K562 (cell line): ENCODE measurements at regions not wholly inside any gene's neighbourhood (a gene's known extent, or its start where the extent isn't known, plus 50 kb on each side); places are given as distances from the start of the nearest gene placed in this dataset.

ENCODE experiments used
- ATAC-seq: fragments of 200-7000 bp; cut with Tn5 transposase; 3 replicates; pipeline ENCODE4 v1.9.1; 2020; ENCODE audit warnings: moderate library complexity
- BruUV-seq: library from RNA; stranded (reverse); fragments of 400-500 nt; replicated peaks from 2 replicates; lab custom pipeline; 2021; lab: Mats Ljungman, UMichigan
- CTCF ChIA-PET: fragments of 300-600 bp; formaldehyde crosslinking; extraction: SDS; loops from one replicate; lab custom pipeline; 2021; ENCODE audit warnings: low intra/inter-chr PET ratio; lab: Yijun Ruan, JAX
- POLR2A ChIA-PET: fragments of 300-600, 350-650 bp; sonication (Branson Sonifier 250); formaldehyde crosslinking; extraction: SDS; loops from one replicate; lab custom pipeline; 2021; ENCODE audit warnings: antibody characterized with exemption, inconsistent platforms; lab: Yijun Ruan, JAX
- DNase-seq, 4 experiments: peaks; one replicate each; pipeline versions ENCODE4 v3.0.0 to v3.0.0-alpha.2; 2011 to 2018; ENCODE audit warnings: low spot score in 3 of 4, mixed read lengths in 3 of 4; ENCODE audit errors: extremely low read depth in 1 of 4
- FAIRE-seq: peaks from 2 replicates; lab custom pipeline; 2011; peaks lifted over from hg19 to GRCh38; lab: Jason Lieb, UNC
- H2AFZ ChIP-seq: 2 replicates; pipeline ENCODE4 v1.6.0; 2011; ENCODE audit warnings: low read depth, low read length, control low read depth, inconsistent platforms
- H3K27ac ChIP-seq: fragments of 200-600 bp; 3 replicates; pipeline ENCODE4 v1.8.0; 2011; ENCODE audit warnings: low read depth, mild to moderate bottlenecking, control low read depth, inconsistent platforms, low read length, moderate library complexity, mixed read lengths; ENCODE audit errors: extremely low read depth
- H3K27me3 ChIP-seq, 2 experiments: fragments of 300-600 bp in 1 of 2; 2 replicates in 1 of 2; 3 replicates in 1 of 2; pipeline versions ENCODE4 v1.6.0 to v1.8.0; 2011; ENCODE audit warnings: inconsistent platforms in 2 of 2, low read length in 2 of 2, mild to moderate bottlenecking in 1 of 2, mixed read lengths in 1 of 2, moderate library complexity in 1 of 2; ENCODE audit not compliant: control insufficient read depth in 2 of 2, insufficient read depth in 2 of 2
- H3K36me3 ChIP-seq: fragments of 300-600 bp; 3 replicates; pipeline ENCODE4 v1.8.0; 2011; ENCODE audit warnings: mild to moderate bottlenecking, low read length, inconsistent platforms; ENCODE audit not compliant: control insufficient read depth, insufficient read depth
- H3K4me1 ChIP-seq, 2 experiments: fragments of 200-600 bp in 1 of 2; replicated peaks in 1 of 2; 2 replicates in 1 of 2; 3 replicates in 1 of 2; pipeline versions ENCODE4 v1.5.1 to v1.8.0; 2011; ENCODE audit warnings: inconsistent platforms in 2 of 2, low read length in 2 of 2, mild to moderate bottlenecking in 1 of 2, mixed read lengths in 1 of 2, moderate library complexity in 1 of 2; ENCODE audit not compliant: control insufficient read depth in 2 of 2, insufficient read depth in 2 of 2
- H3K4me2 ChIP-seq: 2 replicates; pipeline ENCODE4 v1.6.1; 2011; ENCODE audit warnings: low read length, control low read depth, inconsistent platforms, mixed read lengths; ENCODE audit not compliant: insufficient read depth
- H3K4me3 ChIP-seq: fragments of 200-600 bp; sonication (generic), shearing (Covaris generic); 2 replicates; pipeline ENCODE4 v1.5.1; 2016; ENCODE audit warnings: control low read depth, inconsistent platforms
- H3K79me2 ChIP-seq: fragments of 200-600 bp; 3 replicates; pipeline ENCODE4 v1.8.0; 2011; ENCODE audit warnings: low read length, inconsistent platforms; ENCODE audit not compliant: control insufficient read depth, insufficient read depth
- H3K9ac ChIP-seq, 2 experiments: 2 replicates each; pipeline versions ENCODE4 v1.6.0 to v1.6.1; 2011; ENCODE audit warnings: low read depth in 2 of 2, low read length in 2 of 2, control low read depth in 1 of 2, inconsistent platforms in 1 of 2, mild to moderate bottlenecking in 1 of 2, mixed read lengths in 1 of 2; ENCODE audit not compliant: insufficient read depth in 1 of 2
- H3K9me1 ChIP-seq: one replicate; pipeline ENCODE4 v1.6.0; 2011; ENCODE audit warnings: inconsistent platforms, mild to moderate bottlenecking, low read length, moderate library complexity; ENCODE audit not compliant: control insufficient read depth, insufficient read depth
- H3K9me3 ChIP-seq: replicated peaks from 2 replicates; pipeline ENCODE4 v1.5.1; 2011; ENCODE audit warnings: low read depth, low read length, inconsistent platforms; ENCODE audit not compliant: control insufficient read depth, insufficient read depth
- H4K20me1 ChIP-seq: replicated peaks from 2 replicates; pipeline ENCODE4 v1.6.1; 2011; ENCODE audit warnings: low read length, inconsistent platforms, mixed read lengths; ENCODE audit not compliant: control insufficient read depth, insufficient read depth
- DNMT1 ChIP-seq: fragments of 450-650 bp; IDR thresholded peaks from 2 replicates; pipeline ENCODE4 v1.6.1; 2016; ENCODE audit warnings: antibody characterized with exemption, mild to moderate bottlenecking
- HBP1 ChIP-seq: fragments of 450-650 bp; formaldehyde crosslinking; IDR thresholded peaks from 2 replicates; pipeline ENCODE4 v1.4.0; 2022; ENCODE audit warnings: missing genetic modification characterization
- NBN ChIP-seq: fragments of 450-650 bp; IDR thresholded peaks from 2 replicates; pipeline ENCODE4 v1.6.1; 2016; ENCODE audit warnings: low read depth, mild to moderate bottlenecking
- PCBP1 ChIP-seq: fragments of 200-400 bp; formaldehyde crosslinking; IDR thresholded peaks from 2 replicates; pipeline ENCODE4 v1.6.1; 2018; ENCODE audit warnings: mild to moderate bottlenecking, low read depth, low read length; ENCODE audit not compliant: poor library complexity, severe bottlenecking
- ZC3H4 ChIP-seq: sonication (generic); formaldehyde crosslinking; IDR thresholded peaks from 2 replicates; pipeline ENCODE4 v1.9.0; 2021; ENCODE audit warnings: missing genetic modification reagents, borderline replicate concordance
- ZHX1 ChIP-seq: fragments of 150-350 bp; conservative IDR thresholded peaks from 2 replicates; pipeline ENCODE4 v1.6.1; 2014; ENCODE audit warnings: low read length
- WGBS: fragments of 100-300 bp; shearing (Covaris generic); methylation state at CpG from one replicate; pipeline ENCODE4 v1.1.6; 2016; ENCODE audit warnings: low coverage, mixed read lengths; ENCODE audit not compliant: insufficient coverage; ENCODE audit errors: missing lambda C conversion rate; 5-methylcytosine and 5-hydroxymethylcytosine counted together
- in situ Hi-C: fragments of 300-500 bp; cut with MboI; formaldehyde crosslinking; loops from 4 replicates; pipeline ENCODE4 v1.15.0; 2018; ENCODE audit warnings: inconsistent platforms, mixed read lengths
- intact Hi-C: fragments of 100-400 bp; cut with micrococcal nuclease; formaldehyde crosslinking; loops from 2 replicates; pipeline ENCODE4 v1.14.2; 2022

- no peaks in the 10 kb centered on the region for H3K36me3 ChIP-seq
- H4K20me1 ChIP-seq: no peaks in the 10 kb centered on the region
- WGBS: 0% methylated on average over 3 of the region's 3 CpGs
- H3K9me3 ChIP-seq: no peaks in the 10 kb centered on the region
- BruUV-seq: no TSS peak
- H3K4me1 ChIP-seq: no peaks in the 10 kb centered on the region
- ChIA-PET POLR2A (no interaction called here), CTCF (no interaction called here)
- DNase-seq (no peak), FAIRE-seq (no peak), ATAC-seq (no peak)
- no peak overlapping the region for H2AFZ ChIP-seq
- in situ Hi-C loops (no loop called here), intact Hi-C loops (no loop called here)
- no peak overlapping the region for H3K4me3 ChIP-seq
- H3K4me2 ChIP-seq: no peak overlapping the region
- H3K9ac ChIP-seq: no peak overlapping the region
- no peaks in the 10 kb centered on the region for H3K79me2 ChIP-seq
- H3K9me1 ChIP-seq: no peaks in the 10 kb centered on the region
- H3K27ac ChIP-seq: no peak overlapping the region
- TF ChIP-seq HBP1: no peak
- TF ChIP-seq PCBP1: no peak
- TF ChIP-seq DNMT1: no peak
- TF ChIP-seq ZC3H4 (CRISPR knock-in tag): no peak
- no peak for TF ChIP-seq NBN
- no peak for TF ChIP-seq ZHX1
- H3K27me3 ChIP-seq: no peaks in the 10 kb centered on the region
Measured at GRCh38 chr12:38101753-38102152, 214.8 kb upstream of the ALG10B start.
